ENCODE measurements at regions not wholly inside any gene's neighbourhood (a gene's known extent, or its start where the extent isn't known, plus 50 kb on each side); places are given as distances from the start of the nearest gene placed in this dataset.

DNA sequence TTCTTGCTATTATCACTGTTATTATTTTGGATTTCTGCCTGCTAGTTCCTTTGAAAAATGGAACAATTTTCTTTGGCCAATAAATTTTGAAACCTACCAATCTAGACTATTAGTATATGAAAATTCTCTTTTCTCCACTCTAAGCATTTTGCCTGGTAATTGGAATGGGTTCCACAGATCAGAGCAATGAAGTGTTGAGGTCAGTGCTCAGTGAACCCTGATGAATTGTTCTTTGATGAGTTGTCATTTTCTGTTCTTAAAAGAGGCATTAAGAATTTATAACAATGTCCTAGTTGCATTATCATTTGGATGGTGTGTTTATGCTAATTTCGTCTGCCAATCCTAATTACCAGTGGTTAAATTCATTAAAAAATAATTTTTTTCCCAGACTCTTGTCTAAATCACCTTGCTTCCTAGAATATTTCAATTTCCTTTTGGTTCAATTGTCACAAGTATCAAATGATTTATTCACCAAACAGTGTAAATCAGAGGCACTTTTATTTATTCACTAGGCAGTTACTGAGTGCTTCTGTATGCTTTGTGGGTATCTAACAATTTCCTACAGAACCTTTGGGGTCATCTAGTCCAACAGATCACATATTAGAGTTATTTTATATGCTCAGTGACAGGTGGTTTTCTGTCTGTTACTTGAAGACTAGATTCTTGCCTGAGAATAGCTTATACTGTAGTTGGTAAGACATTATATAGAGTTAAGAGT is 239.0 kb downstream of the DNAJB9 start:
- no peak for DNase-seq (ENCODE audit: low spot score)
- in situ Hi-C loops (cut with HindIII; ENCODE audit: low sequenced_read_pairs): no loop called here

DNA sequence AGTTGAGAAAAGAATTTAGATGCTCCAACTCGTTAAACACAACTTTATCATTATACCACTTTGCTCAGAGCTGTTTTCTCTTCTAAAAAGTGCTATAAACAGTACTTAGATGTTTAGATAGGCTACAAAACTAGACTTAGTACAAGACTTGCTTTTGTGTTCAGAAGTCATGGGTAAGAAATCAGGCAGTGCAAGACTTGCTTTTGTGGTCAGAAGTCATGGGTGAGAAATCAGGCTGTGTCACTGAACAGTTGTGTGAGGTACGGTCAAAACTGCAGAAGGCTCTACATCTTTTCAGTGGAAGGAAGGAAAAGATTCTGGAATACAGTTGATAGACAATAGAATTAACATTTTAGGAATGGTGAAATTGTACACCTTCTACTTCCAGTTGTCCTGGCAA is 239.7 kb downstream of the DNAJB9 start:
- DNase-seq (ENCODE audit: low spot score): no peak
- in situ Hi-C loops (cut with HindIII; ENCODE audit: low sequenced_read_pairs): no loop called here

DNA sequence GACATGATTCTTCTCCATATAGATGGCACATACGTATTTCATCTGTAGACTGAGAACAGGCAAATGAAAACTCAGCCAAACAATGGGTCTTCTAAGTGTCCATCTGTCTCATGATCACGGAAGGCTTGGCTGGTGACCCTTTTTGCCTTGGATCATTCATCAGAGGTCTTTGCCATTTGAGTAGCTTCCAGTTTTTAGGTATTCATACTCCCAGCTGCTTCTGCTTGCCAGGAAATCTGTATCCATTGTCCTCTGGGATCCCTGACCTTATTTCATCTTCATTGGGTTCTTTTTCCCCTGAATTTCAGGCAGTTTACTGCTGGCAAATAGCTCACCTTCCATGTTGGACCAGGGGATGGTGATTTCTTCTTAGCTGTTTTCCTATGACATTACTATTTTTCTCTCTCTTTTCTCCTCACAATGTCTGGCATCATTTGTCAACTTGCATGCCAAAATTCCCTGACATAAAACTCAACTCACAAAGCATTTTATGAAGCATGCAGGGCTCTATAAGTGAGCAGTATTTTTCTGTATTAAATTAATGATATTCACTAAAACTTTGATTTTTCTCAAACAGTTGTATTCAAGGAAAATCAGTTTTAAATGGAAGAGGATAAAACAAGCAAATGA is 241.2 kb downstream of the DNAJB9 start:
- DNase-seq (ENCODE audit: low spot score): no peak
- in situ Hi-C loops (cut with HindIII; ENCODE audit: low sequenced_read_pairs): no loop called here

DNA sequence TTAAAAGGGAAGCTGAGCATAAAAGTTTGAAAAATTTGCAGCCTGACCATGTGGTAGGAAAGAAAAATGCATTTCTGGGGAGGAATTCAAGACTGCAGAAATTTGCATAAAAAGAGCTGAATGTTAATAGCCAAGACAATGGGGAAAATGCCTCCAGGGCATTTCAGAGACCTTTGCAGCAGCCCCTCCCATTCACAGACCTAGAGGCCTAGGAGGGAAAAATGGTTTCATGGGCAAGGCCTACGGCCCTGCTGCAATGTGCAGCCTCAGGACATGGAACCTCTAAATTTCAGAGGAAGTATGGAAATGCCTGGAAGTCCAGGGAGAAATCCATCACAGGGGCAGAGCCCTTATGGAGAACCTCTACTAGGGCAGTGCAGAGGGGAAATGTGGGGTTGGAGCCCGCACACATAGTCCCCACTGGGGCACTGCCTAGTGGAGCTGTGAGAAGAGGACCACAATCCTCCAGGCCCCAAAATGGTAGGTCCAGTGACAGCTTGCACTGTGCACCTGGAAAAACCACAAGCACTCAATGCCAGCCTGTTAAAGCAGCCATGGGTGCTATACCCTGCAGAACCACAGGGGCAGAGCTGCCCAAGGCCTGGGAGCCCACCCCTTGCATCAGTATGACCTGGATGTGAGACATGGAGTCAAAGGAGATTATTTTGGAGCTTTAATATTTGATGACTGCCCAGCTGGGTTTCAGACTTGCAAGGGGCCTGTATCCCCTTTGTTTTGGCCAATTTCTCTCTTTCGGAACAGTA is 243.8 kb downstream of the DNAJB9 start:
- in situ Hi-C loops (cut with HindIII; ENCODE audit: low sequenced_read_pairs): no loop called here
- DNase-seq (ENCODE audit: low spot score): no peak

DNA sequence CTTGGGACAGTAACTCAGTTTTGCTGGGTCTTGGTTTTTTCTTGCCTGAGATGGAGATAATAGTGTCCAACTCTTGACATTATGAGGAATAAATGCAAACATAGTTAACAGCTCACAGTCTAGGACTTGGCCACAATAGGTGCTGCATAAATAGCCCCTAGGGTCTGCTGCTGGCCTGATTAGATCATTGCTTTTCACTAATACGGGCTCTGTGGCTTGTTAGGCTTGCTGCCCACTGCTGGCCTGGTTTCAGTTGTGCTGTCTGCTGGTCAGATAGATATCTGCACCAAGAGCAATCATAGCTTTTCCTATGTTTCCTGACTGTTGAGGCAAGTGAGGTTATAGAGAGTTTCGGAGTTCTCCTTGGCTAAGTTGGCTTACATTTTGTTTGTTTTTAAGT is 246.1 kb downstream of the DNAJB9 start:
- in situ Hi-C loops (cut with HindIII; ENCODE audit: low sequenced_read_pairs): no loop called here
- no peak for DNase-seq (ENCODE audit: low spot score)

DNA sequence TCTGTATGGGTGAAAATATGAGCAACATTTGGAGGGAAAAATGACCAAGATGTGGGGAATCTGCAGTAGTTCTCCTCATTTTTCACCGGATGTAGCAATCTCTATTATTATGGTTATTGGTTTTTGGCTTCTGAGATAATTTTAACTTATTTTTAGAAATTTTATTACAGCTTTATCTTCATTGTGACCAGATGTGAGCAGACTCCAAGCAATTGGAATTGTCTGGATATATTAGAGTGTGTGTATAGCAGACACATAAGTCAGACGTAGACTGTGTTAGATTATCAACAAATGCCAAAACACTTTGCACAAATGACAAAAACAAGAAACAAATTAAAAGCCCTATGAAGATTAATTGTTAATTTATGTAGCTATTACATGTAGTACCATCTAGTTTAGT is 249.1 kb downstream of the DNAJB9 start:
- no peak for DNase-seq (ENCODE audit: low spot score)
- in situ Hi-C loops (cut with HindIII; ENCODE audit: low sequenced_read_pairs): no loop called here

DNA sequence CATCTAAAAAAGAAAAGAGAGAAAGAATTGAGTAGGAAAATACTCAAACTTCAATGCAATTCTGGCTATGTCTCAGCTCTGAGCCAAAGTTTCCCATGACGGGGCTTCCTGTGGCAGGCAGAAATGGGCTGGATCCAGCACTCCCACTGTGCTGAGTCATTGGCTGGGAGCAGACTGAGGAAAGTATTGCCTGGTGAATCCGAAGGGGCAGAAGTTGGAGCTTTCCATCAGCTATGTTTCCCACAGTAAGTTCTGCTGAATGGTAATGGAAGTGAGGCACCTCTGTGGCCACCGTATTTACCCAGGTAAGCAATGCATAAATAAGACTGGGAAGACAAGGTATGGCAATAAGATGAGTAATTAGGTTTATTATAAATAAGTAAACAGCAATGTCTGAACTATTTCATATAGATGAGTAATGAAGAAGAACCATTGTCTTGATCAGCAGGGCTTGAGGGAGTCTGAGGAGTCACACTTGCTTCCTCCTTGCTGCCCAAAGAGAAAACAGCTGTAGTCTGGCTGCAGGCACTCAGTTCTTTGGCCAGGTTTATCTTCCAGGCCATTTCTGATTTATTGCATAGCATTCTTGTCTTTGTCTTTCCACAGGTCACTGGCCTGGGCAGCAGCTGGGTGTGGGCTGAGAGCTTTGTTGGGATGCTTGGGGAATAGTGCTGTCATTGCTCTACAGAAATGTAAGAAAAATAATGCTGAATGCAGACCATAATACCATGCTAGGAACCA is 255.3 kb downstream of the DNAJB9 start:
- in situ Hi-C loops (cut with HindIII; ENCODE audit: low sequenced_read_pairs): no loop called here
- no peak for DNase-seq (ENCODE audit: low spot score)

DNA sequence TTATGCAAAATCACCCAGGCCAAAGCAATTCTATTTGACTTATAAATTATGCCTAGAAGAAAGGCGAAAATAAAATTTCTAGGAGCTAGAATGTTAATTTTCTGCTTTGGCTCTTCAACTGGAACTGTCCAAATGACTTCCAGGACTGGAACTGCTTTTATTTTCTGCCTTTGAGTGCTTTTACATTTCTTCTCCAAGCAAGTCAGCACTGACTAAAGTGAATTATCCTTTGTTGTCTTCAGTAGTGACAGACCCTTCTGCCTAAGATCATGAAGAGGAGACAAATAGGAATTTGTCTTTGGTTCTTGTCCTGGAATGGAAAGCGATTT is 255.9 kb downstream of the DNAJB9 start:
- DNase-seq (ENCODE audit: low spot score): no peak
- in situ Hi-C loops (cut with HindIII; ENCODE audit: low sequenced_read_pairs): no loop called here

DNA sequence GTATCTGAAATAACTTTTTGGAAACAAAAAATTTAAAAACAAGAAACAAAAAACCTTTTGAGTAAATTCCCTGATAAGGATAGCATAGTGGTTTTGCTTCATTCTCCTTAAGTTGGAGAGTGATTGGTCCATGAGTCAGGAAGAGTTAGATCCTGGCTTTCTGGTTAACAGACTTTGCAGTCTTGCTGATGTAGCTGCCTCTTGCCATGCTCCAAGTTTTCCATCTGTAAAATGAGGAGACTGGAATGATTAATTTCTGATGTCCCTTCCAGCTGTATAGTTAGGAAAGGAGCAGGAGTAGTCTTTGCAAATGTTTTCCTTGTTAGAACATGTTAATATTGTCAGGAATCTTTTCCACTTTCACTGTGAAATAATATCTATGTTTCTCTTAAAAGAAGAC is 266.6 kb downstream of the DNAJB9 start:
- DNase-seq (ENCODE audit: low spot score): no peak
- in situ Hi-C loops (cut with HindIII; ENCODE audit: low sequenced_read_pairs): no loop called here

DNA sequence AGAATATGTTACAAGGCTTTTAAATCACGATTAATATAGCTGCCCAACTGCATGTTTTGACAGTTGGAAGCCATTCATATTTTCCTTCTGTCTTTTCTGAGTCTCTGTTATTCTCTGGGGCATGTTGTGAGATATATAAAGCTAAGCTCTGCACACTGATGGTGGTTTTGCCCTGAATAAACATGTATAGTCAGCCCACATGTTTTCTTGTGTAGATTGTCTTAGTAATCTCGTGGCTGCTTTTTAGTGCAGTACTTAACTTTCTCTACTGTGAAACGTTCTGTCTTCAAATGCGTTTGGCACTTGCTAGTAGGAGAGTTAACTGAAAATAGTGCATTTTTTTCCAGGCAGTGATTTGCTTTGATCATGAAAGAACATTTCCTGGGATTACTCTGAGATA is 268.5 kb downstream of the DNAJB9 start:
- no peak for DNase-seq (ENCODE audit: low spot score)
- in situ Hi-C loops (cut with HindIII; ENCODE audit: low sequenced_read_pairs): no loop called here

DNA sequence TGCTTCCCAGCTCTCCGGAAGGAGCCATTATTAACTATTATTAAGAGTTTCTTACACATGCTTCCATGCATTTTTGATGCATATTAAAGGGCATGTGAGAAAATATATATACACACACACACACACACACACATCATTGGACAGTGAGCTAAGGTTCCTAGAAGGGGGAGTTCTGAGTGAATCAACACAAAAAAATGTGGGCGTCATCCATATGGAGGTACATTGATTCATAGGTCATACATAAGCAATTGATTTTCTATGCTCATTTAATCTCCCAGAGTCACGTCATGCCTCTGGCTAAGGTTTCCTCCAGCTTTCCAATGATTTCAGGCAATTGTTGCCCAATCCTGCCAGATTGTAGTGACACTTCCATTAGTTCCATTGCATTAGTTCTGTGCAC is 269.4 kb downstream of the DNAJB9 start:
- DNase-seq (ENCODE audit: low spot score): no peak
- in situ Hi-C loops (cut with HindIII; ENCODE audit: low sequenced_read_pairs): no loop called here

DNA sequence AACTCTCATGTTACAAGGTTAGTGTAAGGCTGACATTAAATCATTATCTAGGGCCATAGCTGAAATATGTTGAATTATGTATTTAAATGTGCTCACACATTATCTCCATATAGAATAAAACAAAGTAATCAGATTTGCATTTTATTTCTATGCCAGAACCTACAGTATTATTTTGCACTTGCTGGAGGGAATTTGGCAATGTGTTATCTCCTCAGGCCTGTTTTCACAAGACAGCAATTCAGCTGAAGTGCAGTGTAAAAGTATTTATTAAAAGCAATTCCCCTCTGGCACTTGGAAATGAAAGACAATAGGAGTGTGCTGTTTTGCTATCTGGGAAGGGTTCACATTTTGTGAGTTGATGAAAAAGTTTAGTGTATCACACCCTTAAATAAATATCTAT is 276.3 kb downstream of the DNAJB9 start:
- DNase-seq (ENCODE audit: low spot score): no peak
- in situ Hi-C loops (cut with HindIII; ENCODE audit: low sequenced_read_pairs): no loop called here

DNA sequence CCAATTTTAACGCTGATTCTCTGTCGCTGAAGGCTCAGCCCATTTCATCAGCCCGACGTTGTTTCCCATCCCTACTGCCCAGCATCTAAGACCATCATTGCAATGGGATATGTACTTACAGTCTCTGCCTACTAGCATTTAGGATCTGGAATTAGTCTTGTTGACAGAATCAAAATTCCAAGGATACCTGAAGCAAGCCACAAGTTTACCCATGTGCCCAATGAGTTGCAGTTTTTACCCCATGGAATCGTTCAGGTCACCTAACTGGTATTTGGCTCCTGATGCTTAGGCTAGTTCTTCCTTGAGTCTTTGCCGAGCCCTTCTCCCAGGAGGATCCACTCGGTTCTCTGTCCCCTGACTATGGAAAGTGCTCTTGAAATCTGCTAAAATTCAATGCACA is 276.8 kb downstream of the DNAJB9 start:
- DNase-seq (ENCODE audit: low spot score): no peak
- in situ Hi-C loops (cut with HindIII; ENCODE audit: low sequenced_read_pairs): no loop called here

DNA sequence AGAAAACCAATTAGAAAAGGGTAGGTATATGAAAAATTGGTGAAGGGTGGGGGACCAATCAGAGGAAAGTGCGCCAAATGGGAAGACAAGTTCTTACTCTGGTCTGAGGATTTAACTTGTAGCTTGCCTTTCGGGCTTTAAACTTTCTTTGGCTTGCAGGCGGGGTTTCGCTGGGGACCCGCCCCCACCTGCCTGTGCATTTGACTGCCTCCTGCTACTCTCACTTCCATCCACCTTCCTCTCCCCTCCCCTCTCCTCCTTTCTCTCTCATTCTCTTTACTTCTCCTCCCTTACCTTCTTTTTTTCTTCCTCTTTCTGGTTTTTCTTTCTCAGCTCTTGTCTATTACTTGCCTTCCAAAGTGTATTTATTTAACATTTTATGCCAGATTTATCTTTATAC is 278.8 kb downstream of the DNAJB9 start:
- in situ Hi-C loops (cut with HindIII; ENCODE audit: low sequenced_read_pairs): no loop called here
- no peak for DNase-seq (ENCODE audit: low spot score)

DNA sequence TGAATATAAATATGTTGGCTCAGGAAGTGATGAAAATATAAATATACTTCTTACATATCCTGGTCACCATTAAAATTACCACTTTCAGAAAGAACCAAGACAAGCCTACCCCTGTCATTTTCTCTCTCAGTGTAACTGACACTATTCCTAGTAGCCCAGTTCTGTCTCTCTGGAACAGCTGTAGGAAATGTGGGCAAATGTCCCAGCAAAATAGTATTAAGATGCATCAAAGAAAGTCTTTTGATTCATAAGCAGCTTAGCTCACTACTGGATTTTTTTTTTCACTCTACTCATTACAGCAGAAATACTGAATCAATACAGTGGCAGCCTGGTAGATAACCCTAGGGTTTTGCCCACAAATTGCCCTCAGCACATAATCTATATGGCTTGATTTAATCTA is 290.9 kb downstream of the DNAJB9 start:
- no peak for DNase-seq (ENCODE audit: low spot score)
- in situ Hi-C loops (cut with HindIII; ENCODE audit: low sequenced_read_pairs): no loop called here

DNA sequence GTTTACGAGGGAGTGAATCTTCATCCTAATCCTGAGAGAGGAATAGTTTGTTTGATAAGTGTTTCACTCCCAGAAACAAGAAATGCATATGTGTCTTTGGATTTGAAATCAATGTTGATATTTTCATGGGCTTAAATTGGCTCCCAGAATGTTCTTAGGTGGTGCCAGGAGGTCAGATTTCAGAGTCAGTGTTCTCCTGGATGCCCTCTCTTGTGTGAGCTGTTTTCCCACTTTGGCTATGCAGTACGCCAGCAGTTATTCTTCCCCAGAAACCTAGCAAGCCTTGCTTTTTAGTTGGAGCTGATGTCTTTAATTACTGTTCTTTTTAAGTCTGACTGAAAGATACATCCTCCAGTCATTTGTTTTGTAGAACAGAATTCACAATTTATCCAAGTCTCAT is 291.4 kb downstream of the DNAJB9 start:
- in situ Hi-C loops (cut with HindIII; ENCODE audit: low sequenced_read_pairs): no loop called here
- DNase-seq (ENCODE audit: low spot score): no peak

DNA sequence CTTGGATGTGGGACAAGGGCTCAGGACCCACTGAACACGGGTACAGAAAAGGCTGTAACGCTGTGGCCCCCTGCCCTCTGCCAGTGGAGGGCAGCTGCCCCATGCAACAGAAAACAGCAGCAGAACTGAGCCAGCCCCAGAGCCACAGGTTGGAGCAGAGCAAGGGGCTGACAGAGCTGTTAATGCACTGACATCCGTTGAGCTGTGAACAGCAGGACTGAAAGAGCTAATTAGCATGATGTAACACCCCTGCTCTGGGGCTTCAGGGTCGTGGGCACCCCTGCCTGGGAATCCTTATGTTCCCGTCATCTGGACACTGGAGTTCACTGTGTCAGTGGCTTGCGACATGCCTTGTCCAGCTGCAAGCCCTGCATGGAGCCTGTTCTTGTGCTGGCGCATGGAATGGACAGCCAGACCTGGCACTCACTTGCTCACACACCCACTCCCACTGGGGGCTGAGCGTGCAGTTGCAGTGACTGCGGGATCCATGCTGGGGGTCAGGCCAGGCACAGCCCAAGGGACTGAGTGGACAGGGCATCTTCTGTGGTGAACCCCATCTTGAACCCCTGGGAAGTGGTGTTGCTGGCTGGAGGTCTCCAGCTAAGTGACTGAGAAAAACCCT is 293.7 kb downstream of the DNAJB9 start:
- no peak for DNase-seq (ENCODE audit: low spot score)
- in situ Hi-C loops (cut with HindIII; ENCODE audit: low sequenced_read_pairs): no loop called here

DNA sequence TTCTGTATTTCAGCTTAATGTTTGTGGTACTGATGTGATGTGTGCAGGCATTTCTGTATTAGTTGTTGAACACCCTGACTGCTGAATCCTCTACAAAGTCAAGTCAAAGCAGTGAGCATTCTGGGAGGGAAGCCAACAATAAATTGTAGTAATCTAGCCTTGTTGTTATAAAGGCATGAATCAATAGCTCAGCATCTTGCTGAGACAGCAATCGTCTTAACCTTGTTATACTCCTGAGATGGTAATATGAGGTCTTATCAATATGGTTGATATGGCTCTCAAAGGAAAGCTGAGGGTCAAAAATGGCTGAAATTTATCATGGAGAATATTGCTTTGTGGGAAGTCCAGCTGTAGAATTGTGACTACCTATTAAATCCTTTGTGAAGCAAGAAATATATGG is 299.4 kb downstream of the DNAJB9 start:
- in situ Hi-C loops (cut with HindIII; ENCODE audit: low sequenced_read_pairs): no loop called here
- no peak for DNase-seq (ENCODE audit: low spot score)

DNA sequence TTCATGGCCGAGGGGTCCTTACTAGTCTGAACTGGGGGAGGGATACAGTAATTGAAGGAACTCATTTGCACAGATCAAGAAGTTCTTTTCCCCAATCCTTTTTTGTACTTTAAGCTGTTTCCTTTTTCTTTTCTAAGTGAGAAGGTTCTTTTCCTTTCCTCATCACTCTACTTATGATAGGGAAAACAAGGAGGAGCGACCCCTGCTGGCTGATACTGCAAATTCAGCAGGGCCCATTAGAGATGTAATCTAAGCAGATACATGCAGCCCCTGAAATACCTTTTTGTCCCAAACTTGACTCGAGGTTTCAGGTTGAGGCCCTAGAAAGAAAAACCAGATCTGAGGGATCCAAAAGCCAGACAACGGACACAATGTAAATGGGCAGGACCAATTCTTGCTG is 305.5 kb downstream of the DNAJB9 start:
- in situ Hi-C loops (cut with HindIII; ENCODE audit: low sequenced_read_pairs): no loop called here
- peak; percentile 7 for DNase-seq (ENCODE audit: low spot score)

DNA sequence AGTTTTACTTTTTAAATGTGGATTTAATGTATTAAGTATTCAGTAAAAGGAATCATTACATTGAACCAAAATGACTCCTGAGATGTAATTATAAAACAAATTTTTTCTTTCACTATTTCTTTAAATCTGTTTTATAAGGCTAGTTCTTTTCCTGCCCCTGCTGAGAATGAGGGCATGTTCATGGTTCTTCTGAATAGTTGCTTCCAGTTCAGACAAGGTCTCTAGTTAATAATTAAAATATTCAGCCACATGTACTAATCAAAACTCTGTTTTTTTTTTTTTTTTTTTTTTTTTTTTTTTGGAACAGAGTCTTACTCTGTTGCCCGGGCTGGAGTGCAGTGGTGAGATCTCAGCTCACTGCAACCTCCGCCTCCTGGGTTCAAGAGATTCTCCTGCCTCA is 321.2 kb downstream of the DNAJB9 start:
- in situ Hi-C loops (cut with HindIII; ENCODE audit: low sequenced_read_pairs): no loop called here
- no peak for DNase-seq (ENCODE audit: low spot score)

All from G401 (cell line).